ENCODE measurements at regions not wholly inside any gene's neighbourhood (a gene's known extent, or its start where the extent isn't known, plus 50 kb on each side); places are given as distances from the start of the nearest gene placed in this dataset.

- Histone ChIP-seq H3K4me2 (no peak overlapping the region), H3K27ac (ENCODE audit: low read depth in 2 of 2, low read length in 1 of 2) (no peak overlapping the region), H2AFZ (ENCODE audit: low read depth) (no peak overlapping the region), H3K9me2 (no peaks in the 10 kb centered on the region), H3K9me3 (no peaks in the 10 kb centered on the region), H3K9ac (no peak overlapping the region), H3K36me3 (replicated peaks in 1 of 2; ENCODE audit: control insufficient read depth in 1 of 2, insufficient read depth in 2 of 2, low read length in 1 of 2) (no peaks in the 10 kb centered on the region), H3K4me3 (ENCODE audit: low read depth in 2 of 2, low read length in 1 of 2) (no peak overlapping the region), H3F3A (replicated peaks; ENCODE audit: insufficient read depth) (no peaks in the 10 kb centered on the region), H3K4me1 (ENCODE audit: control insufficient read depth in 1 of 2, insufficient read depth in 2 of 2, low read depth in 1 of 2, low read length in 1 of 2) (no peaks in the 10 kb centered on the region), H4K20me1 (ENCODE audit: insufficient read depth) (no peaks in the 10 kb centered on the region), H3K79me2 (ENCODE audit: insufficient read depth) (no peaks in the 10 kb centered on the region), H3K27me3 (ENCODE audit: insufficient read depth) (no peaks in the 10 kb centered on the region)
- no peak for DNase-seq
- POLR2A ChIA-PET, result no interaction called here
- TF ChIP-seq EP300 (IDR thresholded peaks at IDR 0.05; ENCODE audit: borderline replicate concordance in 1 of 2, low read depth in 1 of 2, low read length in 1 of 2) (no peak), NRF1 (IDR thresholded peaks at IDR 0.05; ENCODE audit: low read depth, low read length) (no peak), TAF1 (IDR thresholded peaks at IDR 0.05; ENCODE audit: borderline replicate concordance, low read depth, low read length) (no peak), USF1 (IDR thresholded peaks at IDR 0.05; ENCODE audit: borderline replicate concordance, low read depth) (no peak), USF2 (IDR thresholded peaks at IDR 0.05; ENCODE audit: borderline replicate concordance, low read depth, low read length) (no peak), EZH2phosphoT487 (IDR thresholded peaks at IDR 0.05; ENCODE audit: borderline replicate concordance, low read depth) (no peak), FOSL2 (IDR thresholded peaks at IDR 0.05; ENCODE audit: borderline replicate concordance, low read depth) (no peak), FOXJ3 (CRISPR knock-in tag; IDR thresholded peaks at IDR 0.05) (no peak), CHD2 (IDR thresholded peaks at IDR 0.05; ENCODE audit: low read length, partially characterized antibody) (no peak), FOXM1 (IDR thresholded peaks at IDR 0.05; ENCODE audit: low read depth) (no peak), SMC3 (IDR thresholded peaks at IDR 0.05; ENCODE audit: low read depth, low read length) (no peak), ZBTB33 (IDR thresholded peaks at IDR 0.05; ENCODE audit: borderline replicate concordance, low read depth) (no peak), ELF1 (IDR thresholded peaks at IDR 0.05) (no peak), TEAD4 (IDR thresholded peaks at IDR 0.05; ENCODE audit: borderline replicate concordance, insufficient read depth) (no peak), RFX5 (IDR thresholded peaks at IDR 0.05; ENCODE audit: low read length) (no peak), GABPA (IDR thresholded peaks at IDR 0.05; ENCODE audit: low read depth) (no peak), MAX (IDR thresholded peaks at IDR 0.05; ENCODE audit: low read depth) (no peak), RCOR1 (IDR thresholded peaks at IDR 0.05; ENCODE audit: low read length) (no peak), SIN3A (IDR thresholded peaks at IDR 0.05; ENCODE audit: borderline replicate concordance, low read depth, low read length) (no peak), RAD21 (IDR thresholded peaks at IDR 0.05; ENCODE audit: low read length) (no peak)
- CTCF ChIA-PET, result interaction anchor here (1.1 kb wide), 1 partner anchor 23 kb away, joined by 3 read pairs; no protein-coding TSS in a partner anchor
- 85% methylated on average over 5 of the region's 5 CpGs for WGBS (ENCODE audit: low lambda C conversion rate)
These were observed 154.6 kb upstream of the EEPD1 start for GRCh38 chr7:35998481-35998880.

All from SK-N-SH (cell line).